WTC11 (cell line): ENCODE measurements at regions not wholly inside any gene's neighbourhood (a gene's known extent, or its start where the extent isn't known, plus 50 kb on each side); places are given as distances from the start of the nearest gene placed in this dataset.

Experiments used
- NFYB ChIP-seq: sonication (generic); formaldehyde crosslinking; conservative IDR thresholded peaks from 2 replicates; pipeline ENCODE4 v1.8.0; 2022; ENCODE audit warnings: low read depth, missing genetic modification reagents
- TF ChIP-seq, protein P1 (sequence below): sonication (generic); formaldehyde crosslinking; IDR thresholded peaks from 2 replicates; pipeline ENCODE4 v1.8.1; 2022; ENCODE audit warnings: low read depth, missing genetic modification reagents, borderline replicate concordance
- TF ChIP-seq, protein P2 (sequence below): fragments of 200-600 bp; IDR thresholded peaks from 2 replicates; pipeline ENCODE4 v1.8.0; 2022; ENCODE audit warnings: antibody characterized with exemption
- TF ChIP-seq, protein P3 (sequence below): sonication (generic); formaldehyde crosslinking; IDR thresholded peaks from 2 replicates; pipeline ENCODE4 v1.8.1; 2023; ENCODE audit warnings: mild to moderate bottlenecking, missing genetic modification reagents, borderline replicate concordance
- TF ChIP-seq, protein P4 (sequence below): sonication (generic); formaldehyde crosslinking; IDR thresholded peaks from 2 replicates; pipeline ENCODE4 v1.8.0; 2022; ENCODE audit warnings: mild to moderate bottlenecking, missing genetic modification reagents

DNA sequence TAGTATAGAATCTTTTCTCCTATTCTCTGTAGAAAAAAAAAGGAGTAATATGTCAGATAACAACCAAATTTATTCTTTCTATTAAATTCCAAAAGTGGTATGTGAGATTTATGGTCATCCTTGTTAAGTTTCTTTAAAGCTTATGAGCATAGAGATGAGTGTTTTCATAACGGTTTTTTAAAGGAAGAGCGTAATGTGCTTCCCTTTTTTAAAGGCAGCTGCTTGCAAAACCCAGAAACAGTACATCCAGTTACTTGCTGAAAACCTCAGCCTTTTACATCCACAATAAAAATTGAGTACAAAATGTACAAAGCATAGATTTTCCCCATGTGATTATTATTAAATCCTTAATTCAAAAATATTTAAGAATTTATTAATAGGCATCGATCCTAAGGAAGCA is 53.6 kb upstream of the CD163 start:
- TF ChIP-seq, protein P1, sequence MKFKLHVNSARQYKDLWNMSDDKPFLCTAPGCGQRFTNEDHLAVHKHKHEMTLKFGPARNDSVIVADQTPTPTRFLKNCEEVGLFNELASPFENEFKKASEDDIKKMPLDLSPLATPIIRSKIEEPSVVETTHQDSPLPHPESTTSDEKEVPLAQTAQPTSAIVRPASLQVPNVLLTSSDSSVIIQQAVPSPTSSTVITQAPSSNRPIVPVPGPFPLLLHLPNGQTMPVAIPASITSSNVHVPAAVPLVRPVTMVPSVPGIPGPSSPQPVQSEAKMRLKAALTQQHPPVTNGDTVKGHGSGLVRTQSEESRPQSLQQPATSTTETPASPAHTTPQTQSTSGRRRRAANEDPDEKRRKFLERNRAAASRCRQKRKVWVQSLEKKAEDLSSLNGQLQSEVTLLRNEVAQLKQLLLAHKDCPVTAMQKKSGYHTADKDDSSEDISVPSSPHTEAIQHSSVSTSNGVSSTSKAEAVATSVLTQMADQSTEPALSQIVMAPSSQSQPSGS (CRISPR knock-in tag) = no peak
- TF ChIP-seq NFYB (CRISPR knock-in tag) = no peak
- TF ChIP-seq, protein P2, sequence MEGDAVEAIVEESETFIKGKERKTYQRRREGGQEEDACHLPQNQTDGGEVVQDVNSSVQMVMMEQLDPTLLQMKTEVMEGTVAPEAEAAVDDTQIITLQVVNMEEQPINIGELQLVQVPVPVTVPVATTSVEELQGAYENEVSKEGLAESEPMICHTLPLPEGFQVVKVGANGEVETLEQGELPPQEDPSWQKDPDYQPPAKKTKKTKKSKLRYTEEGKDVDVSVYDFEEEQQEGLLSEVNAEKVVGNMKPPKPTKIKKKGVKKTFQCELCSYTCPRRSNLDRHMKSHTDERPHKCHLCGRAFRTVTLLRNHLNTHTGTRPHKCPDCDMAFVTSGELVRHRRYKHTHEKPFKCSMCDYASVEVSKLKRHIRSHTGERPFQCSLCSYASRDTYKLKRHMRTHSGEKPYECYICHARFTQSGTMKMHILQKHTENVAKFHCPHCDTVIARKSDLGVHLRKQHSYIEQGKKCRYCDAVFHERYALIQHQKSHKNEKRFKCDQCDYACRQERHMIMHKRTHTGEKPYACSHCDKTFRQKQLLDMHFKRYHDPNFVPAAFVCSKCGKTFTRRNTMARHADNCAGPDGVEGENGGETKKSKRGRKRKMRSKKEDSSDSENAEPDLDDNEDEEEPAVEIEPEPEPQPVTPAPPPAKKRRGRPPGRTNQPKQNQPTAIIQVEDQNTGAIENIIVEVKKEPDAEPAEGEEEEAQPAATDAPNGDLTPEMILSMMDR = no peak
- TF ChIP-seq, protein P3, sequence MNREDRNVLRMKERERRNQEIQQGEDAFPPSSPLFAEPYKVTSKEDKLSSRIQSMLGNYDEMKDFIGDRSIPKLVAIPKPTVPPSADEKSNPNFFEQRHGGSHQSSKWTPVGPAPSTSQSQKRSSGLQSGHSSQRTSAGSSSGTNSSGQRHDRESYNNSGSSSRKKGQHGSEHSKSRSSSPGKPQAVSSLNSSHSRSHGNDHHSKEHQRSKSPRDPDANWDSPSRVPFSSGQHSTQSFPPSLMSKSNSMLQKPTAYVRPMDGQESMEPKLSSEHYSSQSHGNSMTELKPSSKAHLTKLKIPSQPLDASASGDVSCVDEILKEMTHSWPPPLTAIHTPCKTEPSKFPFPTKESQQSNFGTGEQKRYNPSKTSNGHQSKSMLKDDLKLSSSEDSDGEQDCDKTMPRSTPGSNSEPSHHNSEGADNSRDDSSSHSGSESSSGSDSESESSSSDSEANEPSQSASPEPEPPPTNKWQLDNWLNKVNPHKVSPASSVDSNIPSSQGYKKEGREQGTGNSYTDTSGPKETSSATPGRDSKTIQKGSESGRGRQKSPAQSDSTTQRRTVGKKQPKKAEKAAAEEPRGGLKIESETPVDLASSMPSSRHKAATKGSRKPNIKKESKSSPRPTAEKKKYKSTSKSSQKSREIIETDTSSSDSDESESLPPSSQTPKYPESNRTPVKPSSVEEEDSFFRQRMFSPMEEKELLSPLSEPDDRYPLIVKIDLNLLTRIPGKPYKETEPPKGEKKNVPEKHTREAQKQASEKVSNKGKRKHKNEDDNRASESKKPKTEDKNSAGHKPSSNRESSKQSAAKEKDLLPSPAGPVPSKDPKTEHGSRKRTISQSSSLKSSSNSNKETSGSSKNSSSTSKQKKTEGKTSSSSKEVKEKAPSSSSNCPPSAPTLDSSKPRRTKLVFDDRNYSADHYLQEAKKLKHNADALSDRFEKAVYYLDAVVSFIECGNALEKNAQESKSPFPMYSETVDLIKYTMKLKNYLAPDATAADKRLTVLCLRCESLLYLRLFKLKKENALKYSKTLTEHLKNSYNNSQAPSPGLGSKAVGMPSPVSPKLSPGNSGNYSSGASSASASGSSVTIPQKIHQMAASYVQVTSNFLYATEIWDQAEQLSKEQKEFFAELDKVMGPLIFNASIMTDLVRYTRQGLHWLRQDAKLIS (CRISPR knock-in tag) = no peak
- TF ChIP-seq, protein P4, sequence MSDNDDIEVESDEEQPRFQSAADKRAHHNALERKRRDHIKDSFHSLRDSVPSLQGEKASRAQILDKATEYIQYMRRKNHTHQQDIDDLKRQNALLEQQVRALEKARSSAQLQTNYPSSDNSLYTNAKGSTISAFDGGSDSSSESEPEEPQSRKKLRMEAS (CRISPR knock-in tag) = no peak
